ENCODE measurements at regions not wholly inside any gene's neighbourhood (a gene's known extent, or its start where the extent isn't known, plus 50 kb on each side); places are given as distances from the start of the nearest gene placed in this dataset.

DNA sequence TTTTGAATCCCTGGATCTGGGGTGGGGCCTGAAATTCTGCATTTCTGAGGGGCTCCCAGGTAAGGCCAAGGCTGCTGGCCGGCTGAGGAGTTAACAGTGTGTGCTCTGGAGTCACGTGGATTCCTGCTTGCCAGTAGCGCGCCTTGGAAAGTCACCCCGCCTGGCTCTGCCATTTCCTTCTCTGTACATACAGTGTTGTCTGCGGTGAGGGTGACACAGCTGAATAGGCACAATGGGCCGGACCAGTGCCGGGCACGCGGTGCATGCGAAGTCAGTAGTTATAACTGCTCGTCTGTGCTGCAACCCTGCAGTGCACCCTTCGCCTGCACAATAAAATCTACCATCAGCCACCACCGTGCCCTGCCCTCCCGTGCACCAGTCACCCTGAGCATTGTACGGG is 68.0 kb upstream of the EEPD1 start:
- WGBS (ENCODE audit: insufficient coverage, low coverage, missing lambda C conversion rate): 8% methylated on average over 16 of the region's 16 CpGs
- CTCF ChIA-PET (ENCODE audit: low intra/inter-chr PET ratio): no interaction called here
- no peak for FAIRE-seq
- TF ChIP-seq, protein P1, sequence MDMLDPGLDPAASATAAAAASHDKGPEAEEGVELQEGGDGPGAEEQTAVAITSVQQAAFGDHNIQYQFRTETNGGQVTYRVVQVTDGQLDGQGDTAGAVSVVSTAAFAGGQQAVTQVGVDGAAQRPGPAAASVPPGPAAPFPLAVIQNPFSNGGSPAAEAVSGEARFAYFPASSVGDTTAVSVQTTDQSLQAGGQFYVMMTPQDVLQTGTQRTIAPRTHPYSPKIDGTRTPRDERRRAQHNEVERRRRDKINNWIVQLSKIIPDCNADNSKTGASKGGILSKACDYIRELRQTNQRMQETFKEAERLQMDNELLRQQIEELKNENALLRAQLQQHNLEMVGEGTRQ (CRISPR knock-in tag; IDR thresholded peaks at IDR 0.05): no peak
- TF ChIP-seq ZNF239 (CRISPR knock-in tag; IDR thresholded peaks at IDR 0.05): no peak
- no peak for TF ChIP-seq ZNF134 (CRISPR knock-in tag; conservative IDR thresholded peaks at IDR 0.05)
- no peak for TF ChIP-seq KLF13 (tag; IDR thresholded peaks at IDR 0.05; ENCODE audit: borderline replicate concordance, low read depth)
- TF ChIP-seq ELF1 (tag; IDR thresholded peaks at IDR 0.05): no peak
- TF ChIP-seq MCM5 (IDR thresholded peaks at IDR 0.05; ENCODE audit: low read depth): no peak
- no peak for TF ChIP-seq SNIP1 (IDR thresholded peaks at IDR 0.05; ENCODE audit: low read depth)
- TF ChIP-seq NFYB (IDR thresholded peaks at IDR 0.05; ENCODE audit: extremely low read depth, insufficient read length): no peak
- peak; percentile 30; the same call in 1 of the 2 replicates for TF ChIP-seq MGA (IDR thresholded peaks at IDR 0.05)
- TF ChIP-seq ZZZ3 (IDR thresholded peaks at IDR 0.05): no peak

More for the DNA sequence above, 68.0 kb upstream of the EEPD1 start:
- Histone ChIP-seq H4K20me1 (replicated peaks; ENCODE audit: control insufficient read depth, insufficient read depth, low read length) (no peaks in the 10 kb centered on the region), H3K79me2 (ENCODE audit: control insufficient read depth, insufficient read depth, low read length) (no peaks in the 10 kb centered on the region), H3K4me2 (ENCODE audit: insufficient read depth, low read length) (peak overlapping the region; percentile 10; the same call in 1 of the 2 replicates), H3K4me3 (no peak overlapping the region), H3K9ac (ENCODE audit: insufficient read depth in 1 of 2, low read depth in 2 of 2, low read length in 2 of 2) (0 out of 4 replicates have a peak overlapping the region, but pooled peaks of 1 of the 2 experiments have one; percentile 26), H3K9me3 (replicated peaks; ENCODE audit: control insufficient read depth, insufficient read depth, low read depth, low read length) (no peaks in the 10 kb centered on the region; the same call in 1 of the 2 replicates), H3K4me1 (replicated peaks in 1 of 2; ENCODE audit: control insufficient read depth in 2 of 2, insufficient read depth in 2 of 2, low read length in 2 of 2) (peaks cover 0 to 11% of the 10 kb centered on the region in 2 experiments; a peak in 2 of 5 replicates), H3K27ac (ENCODE audit: extremely low read depth, low read depth, low read length) (no peak overlapping the region), H3K9me1 (ENCODE audit: control insufficient read depth, insufficient read depth, low read length) (no peaks in the 10 kb centered on the region), H3K27me3 (ENCODE audit: control insufficient read depth in 2 of 2, insufficient read depth in 2 of 2, low read length in 2 of 2) (peaks cover 10 to 44% of the 10 kb centered on the region in 2 experiments), H3K36me3 (ENCODE audit: control insufficient read depth, insufficient read depth, low read length) (no peaks in the 10 kb centered on the region), H2AFZ (ENCODE audit: low read depth, low read length) (peak overlapping the region; percentile 71)
- in situ Hi-C loops (cut with MboI) (no loop called here), intact Hi-C loops (cut with micrococcal nuclease) (no loop called here)
- BruUV-seq (replicated peaks): no TSS peak
- POLR2A ChIA-PET: no interaction called here
- DNase-seq (ENCODE audit: extremely low read depth in 1 of 4, low spot score in 3 of 4): no peak
- ATAC-seq: no peak; the same call in 2 of the 3 replicates
